Activated naive CD8-positive, alpha-beta T cell treated with anti-CD3 and anti-CD28 coated beads, Interleukin-2, amount 50 U/mL, for 16 hours (primary cell): ENCODE measurements at regions not wholly inside any gene's neighbourhood (a gene's known extent, or its start where the extent isn't known, plus 50 kb on each side); places are given as distances from the start of the nearest gene placed in this dataset.

Experiments used
- DNase-seq: peaks from one replicate; pipeline ENCODE4 v3.0.0-alpha.2; 2020; ENCODE audit warnings: low read depth, low spot score

GRCh38 chr1:42096554-42096953 is 56.7 kb upstream of the GUCA2B start:
- no peak for DNase-seq

- no peak for DNase-seq
Measured at GRCh38 chr1:42089246-42089645, 64.0 kb upstream of the GUCA2B start.

- no peak for DNase-seq
Measured at GRCh38 chr1:42086146-42086545, 67.1 kb upstream of the GUCA2B start.

- no peak for DNase-seq
Measured at GRCh38 chr1:42085596-42085995, 67.6 kb upstream of the GUCA2B start.

DNA sequence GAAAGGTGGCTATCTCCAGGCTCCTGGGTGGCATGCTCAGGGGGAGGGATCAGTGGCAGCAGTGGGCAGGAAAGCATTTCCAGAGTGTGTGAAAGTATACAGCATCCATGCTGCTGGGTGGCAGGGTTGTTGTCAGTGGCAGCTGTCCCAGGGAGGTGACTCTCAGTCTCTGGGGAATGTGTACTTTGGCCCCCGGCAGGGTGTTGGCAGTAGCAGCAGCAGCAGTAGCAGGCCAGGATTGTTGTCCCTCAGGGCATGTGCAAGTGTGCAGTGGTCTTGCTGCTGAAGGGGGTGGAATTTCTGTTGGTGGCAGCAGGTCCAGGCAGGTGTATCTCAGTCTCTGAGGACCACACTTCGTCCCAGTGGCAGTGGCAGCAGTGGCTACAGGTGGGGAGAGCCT is 71.7 kb upstream of the GUCA2B start:
- no peak for DNase-seq

DNA sequence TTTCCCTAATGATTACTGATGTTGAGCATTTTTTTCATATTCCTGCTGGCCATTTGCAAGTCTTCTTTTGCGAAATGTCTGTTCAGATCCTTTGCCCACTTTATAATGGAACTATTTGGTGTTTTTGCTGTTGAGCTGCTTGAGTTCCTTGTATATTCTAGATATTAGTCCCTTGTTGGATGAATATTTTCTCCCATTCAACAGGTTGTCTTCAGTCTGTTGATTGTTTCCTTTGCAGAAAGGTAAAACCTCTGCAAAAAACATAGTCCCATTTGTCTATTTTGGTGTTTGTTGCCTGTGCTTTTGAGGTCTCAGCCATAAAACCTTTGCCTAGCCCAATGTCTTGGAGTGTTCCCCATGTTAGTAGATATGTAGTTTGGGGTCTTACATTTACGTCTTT is 78.0 kb upstream of the GUCA2B start:
- DNase-seq: no peak

- DNase-seq: no peak
Measured at GRCh38 chr1:42070996-42071395, 82.2 kb upstream of the GUCA2B start.

DNA sequence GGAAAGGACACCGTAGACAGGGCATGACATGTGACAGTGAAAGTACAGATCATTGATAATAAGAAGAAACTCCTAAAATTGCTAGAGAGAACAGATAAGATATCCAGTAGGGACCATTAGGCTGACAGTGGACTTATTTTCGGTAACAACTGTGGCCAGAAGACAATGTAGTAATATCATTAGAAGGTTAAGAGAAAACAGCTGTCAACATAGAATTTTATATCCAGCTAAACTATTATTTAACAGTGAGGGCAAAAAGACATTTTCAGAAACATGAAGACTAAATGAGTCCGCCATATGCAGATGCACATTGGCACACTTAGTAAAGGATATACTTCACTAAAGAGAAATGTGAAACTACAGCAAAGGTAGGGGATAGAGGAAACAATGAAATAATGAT is 95.4 kb upstream of the GUCA2B start:
- DNase-seq: no peak

DNA sequence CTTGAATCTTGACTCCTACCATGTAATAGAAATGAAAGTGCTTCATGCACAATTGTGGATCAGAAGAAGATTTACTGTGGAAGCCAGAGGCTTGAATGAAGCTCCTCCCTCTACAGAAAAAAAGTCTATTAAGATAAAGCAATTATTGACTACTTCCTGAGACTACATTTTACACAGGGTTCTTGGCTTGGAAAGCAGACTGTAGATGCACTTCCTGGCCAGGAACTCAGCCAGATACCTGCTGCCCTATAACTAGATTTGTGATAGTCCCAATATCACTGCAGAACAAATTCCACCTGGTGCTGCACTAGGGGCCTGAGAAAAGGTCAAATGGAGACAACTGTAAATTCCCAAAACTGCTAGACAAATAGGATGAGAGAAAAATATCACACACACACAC is 96.8 kb upstream of the GUCA2B start:
- DNase-seq: no peak

GRCh38 chr1:42055061-42055460 is 98.1 kb upstream of the GUCA2B start:
- no peak for DNase-seq

DNA sequence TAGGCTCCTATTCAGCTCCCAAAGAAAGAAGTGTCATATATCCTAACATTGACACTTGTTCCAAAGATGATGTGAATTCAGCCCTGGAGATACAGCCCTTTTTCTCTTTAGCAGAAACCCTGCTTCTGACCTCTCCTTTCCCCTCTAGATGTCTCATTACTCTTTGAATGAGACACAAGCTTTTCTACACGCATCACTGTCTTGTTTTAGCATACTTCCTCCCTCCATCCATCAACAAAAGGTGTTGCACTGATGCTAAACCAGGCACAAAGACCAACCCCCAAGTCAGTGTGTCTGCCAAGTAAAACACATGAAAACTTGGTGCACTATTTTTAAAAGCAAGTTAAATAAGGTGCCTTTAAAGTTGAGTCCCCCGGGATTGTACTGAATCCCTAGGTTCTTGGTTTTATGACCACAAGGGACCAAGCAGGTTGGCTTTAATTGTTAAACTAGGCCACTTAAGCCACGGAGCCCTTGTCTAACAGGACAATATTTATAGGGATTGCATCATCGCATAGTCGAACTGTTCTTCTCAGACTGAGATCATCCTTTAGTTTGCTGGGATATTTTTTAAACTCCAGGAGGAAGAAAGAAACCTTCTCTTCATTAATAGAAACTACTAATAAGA is 101.0 kb upstream of the GUCA2B start:
- no peak for DNase-seq

GRCh38 chr1:42047508-42047880 is 105.7 kb upstream of the GUCA2B start:
- no peak for DNase-seq

DNA sequence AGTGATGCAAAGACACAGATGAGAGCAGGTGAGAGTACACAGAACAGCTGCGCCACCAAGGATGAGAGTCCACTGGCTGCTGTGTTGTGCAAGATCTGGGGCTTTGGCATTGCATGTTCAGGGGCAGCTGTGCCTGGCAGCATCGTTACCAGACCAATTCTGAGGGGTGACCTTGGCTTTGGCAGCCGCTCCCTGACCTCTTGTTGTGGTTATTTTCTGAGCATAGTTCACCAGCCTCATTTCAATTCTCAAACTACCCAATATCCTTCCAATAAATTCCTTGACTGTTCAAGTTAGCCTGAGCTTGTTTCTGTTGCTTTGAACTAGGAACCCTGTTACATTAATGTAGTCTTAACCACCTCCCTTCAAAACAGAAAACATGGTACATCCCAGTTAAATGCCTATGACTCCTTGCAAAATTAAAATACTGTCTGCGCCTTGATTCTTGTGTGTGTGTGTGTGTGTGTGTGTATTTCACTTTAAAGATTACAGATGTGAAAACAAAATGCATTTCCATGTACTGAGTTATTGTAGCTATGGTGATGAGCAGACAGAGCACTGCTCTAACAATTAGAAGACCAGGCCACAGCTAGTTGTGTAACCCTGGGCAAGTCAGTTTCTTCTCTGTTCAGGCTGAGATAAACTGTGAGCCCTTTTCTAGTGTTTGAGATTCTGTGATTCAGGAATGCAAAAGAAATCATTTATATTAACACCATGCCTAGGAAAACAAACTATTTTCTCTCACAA is 106.3 kb upstream of the GUCA2B start:
- no peak for DNase-seq

- no peak for DNase-seq
Measured at GRCh38 chr1:42044346-42044745, 108.9 kb upstream of the GUCA2B start.

DNA sequence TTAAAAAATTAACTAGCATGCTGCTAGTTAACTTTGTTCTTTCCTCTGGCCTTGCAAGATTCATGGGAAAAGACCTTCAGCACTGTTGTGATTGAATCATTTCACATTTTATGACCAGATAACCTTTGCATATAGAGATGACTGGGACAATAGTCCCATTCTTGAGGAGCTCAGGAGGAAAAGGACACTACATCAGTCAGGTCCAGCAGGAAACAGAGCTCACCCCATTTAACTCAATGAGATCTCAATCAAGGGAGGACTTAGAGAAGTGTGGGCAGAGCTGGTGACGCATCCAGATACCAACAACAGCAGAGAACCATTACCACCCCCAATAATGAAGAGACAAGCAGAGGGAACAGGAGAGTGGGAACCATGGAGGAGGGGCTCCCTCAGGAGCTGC is 109.4 kb upstream of the GUCA2B start:
- DNase-seq: no peak

DNA sequence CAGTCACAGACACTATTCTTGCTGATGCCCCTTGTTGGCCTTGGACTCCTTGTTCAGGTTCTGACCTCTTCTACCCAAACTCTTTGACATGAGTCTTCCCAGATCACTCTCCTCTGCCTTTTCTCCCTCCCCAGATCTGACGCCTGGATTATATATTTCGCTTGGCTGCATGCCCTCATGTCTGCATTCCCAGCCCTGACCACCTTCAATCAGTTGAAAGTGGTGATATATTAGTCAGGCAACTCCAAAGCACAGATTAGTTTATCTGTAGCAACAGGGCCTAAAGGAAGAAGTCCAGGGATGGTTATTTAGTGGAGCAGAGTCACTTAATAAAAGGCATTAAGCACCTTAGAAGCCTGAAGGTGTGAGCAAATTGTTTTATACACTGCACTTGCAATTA is 110.0 kb upstream of the GUCA2B start:
- no peak for DNase-seq

DNA sequence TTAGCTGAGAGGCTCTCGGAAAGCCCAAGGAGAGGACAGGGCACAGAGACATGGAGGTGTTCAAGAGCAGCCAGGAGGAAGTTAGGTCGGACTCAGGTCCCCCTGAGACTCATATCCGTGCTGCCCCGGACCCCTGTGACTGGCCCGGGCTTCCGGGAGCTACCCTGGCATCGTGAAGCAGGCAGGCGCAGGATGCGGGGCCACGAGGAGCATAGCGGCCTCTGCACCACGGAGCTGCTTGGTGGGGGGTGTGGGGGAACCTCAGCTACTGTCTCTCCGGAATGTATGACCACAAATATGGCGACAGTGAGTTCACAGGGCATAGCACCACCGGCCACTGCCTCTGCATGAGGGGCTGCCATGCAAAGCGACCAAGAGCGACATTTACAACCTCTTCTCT is 112.2 kb upstream of the GUCA2B start:
- DNase-seq: no peak

DNA sequence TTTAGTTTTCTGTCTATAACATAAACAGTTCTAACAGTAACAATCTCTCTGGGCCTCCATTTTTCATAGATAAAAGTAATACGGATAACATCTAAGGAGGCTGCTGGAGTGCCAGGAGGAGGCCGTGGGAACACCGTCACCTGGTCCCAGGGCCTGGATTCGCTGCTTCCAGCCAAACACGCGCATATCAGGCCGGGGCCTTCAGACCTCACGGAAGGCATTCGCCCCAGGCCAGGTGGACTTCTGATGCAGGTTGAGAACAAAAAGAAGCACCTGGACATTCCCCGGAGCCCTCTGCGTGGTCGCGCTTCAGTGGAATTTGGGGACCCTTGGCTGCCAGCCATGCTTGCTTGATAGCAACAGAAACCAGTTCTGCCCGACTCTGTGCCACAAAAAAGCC is 113.1 kb upstream of the GUCA2B start:
- no peak for DNase-seq

GRCh38 chr1:42038261-42038660 is 114.9 kb upstream of the GUCA2B start:
- no peak for DNase-seq

DNA sequence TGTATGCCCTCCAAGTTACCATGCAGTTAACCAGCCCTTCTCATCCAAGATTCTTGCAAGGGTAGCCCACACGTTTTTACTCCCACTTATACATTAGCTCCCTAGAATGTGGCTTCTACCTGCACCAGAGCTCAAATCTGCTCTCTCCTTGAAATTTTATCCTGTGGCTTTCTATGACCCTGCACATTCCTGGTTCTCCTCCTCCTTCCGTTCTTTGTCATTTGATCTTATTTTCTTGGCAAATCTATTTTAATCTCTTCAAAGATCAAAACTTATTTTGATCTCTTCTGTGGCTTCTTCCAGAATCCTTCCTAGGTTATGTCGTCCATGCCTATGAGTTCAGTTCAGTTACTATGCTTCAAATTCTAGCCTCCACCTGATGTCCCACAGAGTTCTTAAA is 115.6 kb upstream of the GUCA2B start:
- DNase-seq: no peak

DNA sequence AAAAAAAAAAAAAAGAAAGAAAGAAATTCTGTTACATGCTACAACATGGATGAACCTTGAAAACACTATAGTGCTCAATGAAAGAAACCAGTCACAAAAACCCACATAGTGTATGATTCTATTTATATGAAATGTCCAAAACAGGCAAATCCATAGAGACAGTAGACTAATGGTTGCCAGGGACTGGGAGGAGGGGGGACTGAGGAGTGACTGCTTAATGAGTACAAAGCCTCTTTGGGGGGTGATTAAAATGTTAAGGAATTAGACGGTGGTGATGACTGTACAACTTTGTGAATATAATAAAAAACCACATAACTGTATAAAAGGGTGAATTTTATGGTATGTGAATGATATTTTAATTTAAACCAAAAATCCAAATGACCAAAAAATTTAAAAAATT is 116.0 kb upstream of the GUCA2B start:
- DNase-seq: no peak

DNA sequence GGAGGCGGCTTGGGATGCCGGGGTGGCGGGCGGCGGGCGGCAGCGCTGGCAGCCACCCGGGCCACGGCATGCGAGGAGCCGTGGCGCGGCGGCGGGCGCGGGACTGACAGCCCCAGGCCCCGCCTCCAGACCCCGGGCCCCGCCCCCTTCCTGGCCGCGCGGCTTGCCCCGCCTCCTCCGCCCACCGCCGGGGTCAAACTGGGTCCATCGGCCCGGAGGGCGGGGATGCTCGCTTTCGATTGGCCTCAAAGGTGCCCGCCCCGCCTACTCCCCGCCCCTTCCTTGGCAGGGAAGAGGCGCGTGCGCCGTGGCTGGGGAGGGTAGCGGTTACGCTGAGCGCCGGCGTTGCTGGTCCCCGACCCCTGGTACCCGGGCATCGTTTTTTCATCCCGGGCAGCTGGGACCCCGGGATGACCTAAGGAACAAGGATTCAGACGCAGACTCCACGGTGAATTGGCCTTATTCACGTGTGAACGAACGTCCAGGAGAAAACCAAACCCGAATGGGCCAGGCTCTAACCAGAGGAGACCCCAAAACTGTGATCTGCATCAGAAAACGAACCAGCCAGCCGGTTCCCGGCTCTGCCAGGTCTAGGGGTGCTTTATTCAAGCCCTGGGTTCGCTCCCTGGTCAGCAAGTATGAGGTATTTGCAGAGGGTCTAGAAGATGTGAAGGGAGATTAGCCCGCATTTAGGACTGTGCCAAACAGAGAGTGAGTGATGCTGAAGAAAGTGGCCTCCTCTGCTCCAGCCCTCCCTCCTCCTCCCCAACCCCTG is 117.2 kb upstream of the GUCA2B start:
- DNase-seq: peak; percentile 99
